HUES48 (cell line): ENCODE measurements at regions not wholly inside any gene's neighbourhood (a gene's known extent, or its start where the extent isn't known, plus 50 kb on each side); places are given as distances from the start of the nearest gene placed in this dataset.

ENCODE experiments used
- H3K27ac ChIP-seq: one replicate; pipeline ENCODE4 v1.7.0; 2013; ENCODE audit warnings: low read depth, low read length, inconsistent platforms
- H3K27me3 ChIP-seq: 2 replicates; pipeline ENCODE4 v1.6.1; 2013; ENCODE audit warnings: mild to moderate bottlenecking, low read length; ENCODE audit not compliant: control insufficient read depth, insufficient read depth
- H3K36me3 ChIP-seq: 2 replicates; pipeline ENCODE4 v1.6.1; 2013; ENCODE audit warnings: low read length; ENCODE audit not compliant: control insufficient read depth, insufficient read depth
- H3K4me1 ChIP-seq: 2 replicates; pipeline ENCODE4 v1.6.1; 2013; ENCODE audit warnings: mild to moderate bottlenecking, low read length; ENCODE audit not compliant: control insufficient read depth, insufficient read depth
- H3K4me3 ChIP-seq: 2 replicates; pipeline ENCODE4 v1.5.1; 2013; ENCODE audit warnings: mild to moderate bottlenecking, low read depth, low read length
- H3K9ac ChIP-seq: 2 replicates; pipeline ENCODE4 v1.6.1; 2013; ENCODE audit warnings: mild to moderate bottlenecking, low read depth, low read length, moderate library complexity
- H3K9me3 ChIP-seq: 2 replicates; pipeline ENCODE4 v1.6.1; 2013; ENCODE audit warnings: low read length; ENCODE audit not compliant: control insufficient read depth, insufficient read depth

DNA sequence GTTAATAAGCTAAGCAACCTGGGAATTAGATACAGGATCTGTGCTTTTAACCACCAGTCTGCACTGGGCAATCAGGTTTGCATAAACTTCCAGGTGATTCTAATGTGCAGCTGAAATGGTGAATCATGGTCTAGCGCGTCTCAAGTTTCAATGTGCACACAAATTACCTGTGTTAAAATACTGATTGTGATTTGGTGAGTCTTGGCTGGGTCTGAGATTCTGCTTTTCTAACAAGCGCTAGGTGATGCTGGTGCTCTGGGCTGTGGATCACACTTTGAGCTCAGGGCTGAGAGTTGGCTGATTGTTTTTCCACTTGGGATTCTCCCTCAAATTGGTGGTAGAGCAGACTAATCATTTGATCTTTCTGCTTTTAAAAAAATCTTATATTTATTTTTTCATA lies 124.8 kb downstream of the C12orf75 start:
- Histone ChIP-seq H3K9ac (no peak overlapping the region), H3K4me1 (no peaks in the 10 kb centered on the region), H3K27ac (no peak overlapping the region), H3K36me3 (no peaks in the 10 kb centered on the region), H3K27me3 (no peaks in the 10 kb centered on the region), H3K4me3 (no peak overlapping the region), H3K9me3 (no peaks in the 10 kb centered on the region)

DNA sequence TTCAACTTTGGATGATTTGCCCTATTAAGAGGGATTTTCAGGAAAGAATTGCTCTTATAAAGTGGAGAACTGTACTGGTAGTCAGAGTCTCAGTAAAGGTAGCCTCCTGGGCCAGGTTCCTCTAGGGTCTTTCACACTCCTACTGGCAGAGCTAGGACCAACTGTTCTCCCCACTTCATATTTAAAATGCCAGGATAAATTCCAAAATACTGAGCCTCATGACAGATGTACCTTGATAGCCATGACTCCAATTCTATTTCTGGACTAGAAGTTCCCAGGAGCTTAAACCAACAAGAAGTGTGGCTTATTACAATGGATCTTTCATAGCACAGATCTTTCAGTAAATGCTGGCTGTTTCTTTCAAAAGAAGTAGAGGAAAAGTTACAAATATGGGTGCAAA lies 126.5 kb downstream of the C12orf75 start:
- Histone ChIP-seq H3K27me3 (no peaks in the 10 kb centered on the region), H3K4me1 (0 out of 2 replicates have a peak, but pooled peaks cover 5% of the 10 kb centered on the region), H3K9ac (no peak overlapping the region), H3K4me3 (no peak overlapping the region), H3K27ac (no peak overlapping the region), H3K9me3 (no peaks in the 10 kb centered on the region), H3K36me3 (no peaks in the 10 kb centered on the region)

DNA sequence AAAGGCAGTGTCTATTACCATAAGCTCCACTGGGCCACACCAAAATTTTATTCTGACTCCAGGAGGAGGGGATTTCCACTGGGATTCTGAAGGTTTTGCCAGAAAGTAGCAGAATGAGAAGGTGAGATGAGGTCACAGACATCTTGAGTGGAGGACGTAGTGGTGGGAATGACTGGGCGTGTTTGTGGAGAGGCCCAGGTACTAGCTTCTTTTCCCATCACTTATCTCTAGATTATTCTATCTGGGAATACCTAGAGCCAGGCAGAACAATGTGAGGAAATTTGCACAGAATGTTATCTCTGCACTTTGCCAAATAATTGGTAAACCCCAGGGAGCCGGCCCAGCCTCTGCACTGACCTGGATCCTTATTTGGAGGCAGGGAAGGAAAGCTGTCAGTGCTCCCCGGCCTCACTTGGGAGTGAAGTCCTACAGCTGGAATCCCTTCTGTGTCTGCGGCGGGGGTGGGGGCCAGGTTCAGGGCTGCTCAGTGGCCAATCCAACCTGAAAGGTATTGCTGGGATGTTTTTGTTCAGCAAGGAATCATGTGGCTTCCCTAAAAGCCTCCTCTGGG lies 129.4 kb downstream of the C12orf75 start:
- Histone ChIP-seq H3K27ac (peak overlapping the region; percentile 40), H3K4me3 (no peak overlapping the region), H3K4me1 (0 out of 2 replicates have a peak, but pooled peaks cover 5% of the 10 kb centered on the region)

DNA sequence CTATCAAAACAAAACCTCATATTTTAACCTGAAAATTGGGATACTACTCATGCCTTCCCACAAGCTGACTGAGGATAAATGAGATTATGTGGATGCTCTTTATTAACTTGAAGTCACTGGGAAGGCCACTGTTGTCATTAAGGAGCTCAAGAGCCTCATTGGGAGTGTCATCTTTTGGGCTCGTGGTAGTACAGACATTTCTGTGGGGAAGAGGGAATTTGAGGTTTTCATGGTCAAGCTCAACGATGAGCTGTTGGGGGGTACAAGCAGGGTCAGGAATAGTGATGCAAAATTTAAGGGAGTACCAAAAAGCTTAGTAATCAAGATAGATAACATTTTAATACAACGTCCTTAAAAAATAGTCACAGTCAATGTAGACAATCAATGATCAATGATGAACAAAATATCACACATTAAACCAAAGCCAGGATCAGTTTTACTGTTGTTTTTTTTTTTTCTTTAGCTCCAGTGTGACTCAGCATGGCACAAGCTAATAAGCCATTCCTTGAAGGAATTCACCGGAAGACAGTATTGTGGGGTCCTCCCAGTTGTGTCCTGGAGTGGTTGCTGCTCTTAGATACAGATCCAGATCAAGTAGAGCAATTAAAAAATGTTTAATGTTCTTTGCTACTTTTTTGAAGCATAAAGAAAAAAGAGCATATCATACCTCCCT lies 130.9 kb downstream of the C12orf75 start:
- Histone ChIP-seq H3K9me3 (no peaks in the 10 kb centered on the region), H3K27me3 (no peaks in the 10 kb centered on the region), H3K27ac (no peak overlapping the region), H3K4me3 (no peak overlapping the region), H3K36me3 (no peaks in the 10 kb centered on the region), H3K9ac (no peak overlapping the region), H3K4me1 (0 out of 2 replicates have a peak, but pooled peaks cover 5% of the 10 kb centered on the region)

More for the DNA sequence above, 129.4 kb downstream of the C12orf75 start:
- Histone ChIP-seq H3K27me3 (no peaks in the 10 kb centered on the region), H3K36me3 (no peaks in the 10 kb centered on the region), H3K9me3 (no peaks in the 10 kb centered on the region), H3K9ac (no peak overlapping the region)

DNA sequence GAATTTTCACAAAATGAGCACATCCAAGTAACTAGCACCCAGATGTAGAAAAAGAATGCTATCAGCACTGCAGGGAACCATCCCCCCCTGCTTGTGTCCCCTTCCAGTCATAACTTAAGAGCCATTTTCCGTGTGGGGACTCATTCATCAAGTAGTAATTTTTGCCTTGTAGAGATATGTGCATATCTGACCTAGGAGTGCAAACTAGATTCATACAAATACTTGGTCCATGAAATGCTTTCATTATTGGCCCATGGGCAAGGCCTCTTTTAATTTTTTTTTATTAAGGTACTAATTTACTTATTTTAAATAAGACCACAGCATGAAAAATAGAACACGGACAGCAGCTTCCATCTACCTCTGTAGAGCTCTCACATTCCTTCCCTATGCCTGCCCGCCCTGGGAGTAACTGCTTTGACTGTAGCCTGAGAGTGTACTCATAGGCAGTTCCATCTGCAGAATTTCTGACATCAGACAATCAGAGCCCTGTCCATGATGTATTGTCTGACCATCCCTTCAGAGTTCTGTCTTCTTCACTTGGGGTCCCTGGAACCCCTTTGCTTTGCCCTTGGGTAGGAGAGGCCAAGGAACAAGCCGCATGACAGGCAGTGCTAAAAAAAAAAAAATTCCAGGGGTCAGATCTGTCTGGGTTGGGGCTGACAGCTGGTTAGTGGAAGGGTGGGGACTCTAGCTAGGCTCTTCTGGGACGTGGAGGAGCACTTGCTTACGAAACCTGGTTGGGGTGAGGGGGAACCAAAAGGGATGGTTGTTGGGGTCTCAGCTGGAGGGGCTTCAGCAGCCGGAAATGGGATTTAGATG lies 131.7 kb downstream of the C12orf75 start:
- no peak overlapping the region for H3K4me3 ChIP-seq

DNA sequence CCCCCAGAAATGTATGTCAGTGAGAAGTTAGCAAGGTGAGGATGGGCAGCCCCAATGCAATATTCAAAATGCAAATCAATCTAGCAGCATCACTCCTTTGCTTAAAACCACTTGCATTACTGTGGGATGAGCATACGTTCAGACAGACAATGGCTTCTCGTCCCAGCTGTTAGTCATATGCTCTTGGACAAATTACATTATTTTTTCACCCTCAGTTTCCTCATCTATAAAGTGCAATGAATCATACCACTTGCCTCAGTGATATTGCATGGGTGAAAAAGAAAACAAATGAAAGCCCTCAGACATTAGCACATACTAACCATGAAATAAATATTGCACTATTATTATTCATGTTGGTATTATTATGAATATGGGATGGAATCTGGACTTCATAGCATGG lies 132.3 kb downstream of the C12orf75 start:
- H3K36me3 ChIP-seq = no peaks in the 10 kb centered on the region
- H3K27me3 ChIP-seq = no peaks in the 10 kb centered on the region
- peaks cover 20% of the 10 kb centered on the region for H3K4me1 ChIP-seq
- H3K9me3 ChIP-seq = no peaks in the 10 kb centered on the region
- no peak overlapping the region for H3K9ac ChIP-seq
- no peak overlapping the region for H3K27ac ChIP-seq
- no peak overlapping the region for H3K4me3 ChIP-seq

More for the DNA sequence above, 131.7 kb downstream of the C12orf75 start:
- Histone ChIP-seq H3K9me3 (no peaks in the 10 kb centered on the region), H3K4me1 (peaks cover 13% of the 10 kb centered on the region; the same call in 1 of the 2 replicates), H3K9ac (no peak overlapping the region), H3K36me3 (no peaks in the 10 kb centered on the region), H3K27me3 (no peaks in the 10 kb centered on the region), H3K27ac (no peak overlapping the region)

DNA sequence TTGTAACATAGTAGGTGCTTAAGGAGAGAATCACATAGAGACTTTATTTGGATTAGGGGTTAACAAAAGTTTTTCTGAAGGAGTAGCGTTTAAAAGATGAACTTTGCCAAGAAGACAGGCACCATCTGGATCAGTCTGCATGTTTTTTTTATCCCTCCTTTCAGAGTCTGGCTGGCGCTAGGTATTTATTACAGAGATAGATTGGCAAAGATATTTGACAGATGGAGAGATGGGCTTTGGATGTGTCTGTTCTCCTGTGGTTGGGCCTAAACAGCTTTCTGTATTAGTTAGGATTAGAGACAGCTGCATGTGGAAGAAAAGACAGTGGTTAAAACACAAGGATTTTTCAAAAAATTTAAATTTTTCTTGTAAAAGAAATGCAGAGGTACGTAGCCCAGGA lies 133.9 kb downstream of the C12orf75 start:
- Histone ChIP-seq H3K4me3 (no peak overlapping the region), H3K27ac (no peak overlapping the region), H3K27me3 (no peaks in the 10 kb centered on the region)

DNA sequence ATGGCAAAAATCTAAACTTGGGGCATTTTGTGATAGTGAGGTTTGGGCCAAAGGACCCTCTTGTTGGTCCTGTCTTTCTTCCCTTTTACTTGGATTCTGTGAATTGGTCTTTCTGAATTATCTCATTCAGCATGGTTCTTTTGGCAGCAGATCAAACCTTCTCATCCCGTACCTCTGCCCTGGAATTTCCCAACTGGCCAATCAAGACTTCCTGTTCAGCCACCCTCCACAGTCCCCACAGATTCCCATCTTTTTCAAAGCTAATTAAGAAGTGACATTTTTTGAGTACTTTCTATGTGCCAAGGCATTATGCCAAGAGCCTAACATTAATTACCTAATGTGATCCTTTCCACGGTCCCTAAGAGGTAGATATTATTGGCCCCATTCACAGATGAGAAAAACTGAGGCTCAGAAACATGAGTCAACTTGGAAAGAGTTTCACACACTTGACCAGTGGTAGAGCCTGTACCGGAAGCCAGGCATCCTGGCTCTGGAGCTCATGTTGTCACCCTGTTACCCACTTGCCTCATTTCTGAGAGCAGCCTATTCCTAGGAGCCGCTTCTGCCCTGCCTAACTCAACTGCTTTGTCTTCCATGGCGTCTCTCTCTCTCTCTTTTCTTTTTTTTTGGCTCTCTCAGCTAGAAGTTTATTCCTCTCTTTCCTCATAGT lies 135.9 kb downstream of the C12orf75 start:
- Histone ChIP-seq H3K9me3 (no peaks in the 10 kb centered on the region), H3K4me3 (no peak overlapping the region), H3K27me3 (no peaks in the 10 kb centered on the region), H3K4me1 (peaks cover 27% of the 10 kb centered on the region), H3K9ac (no peak overlapping the region), H3K27ac (peak overlapping the region; percentile 66), H3K36me3 (no peaks in the 10 kb centered on the region)

More for the DNA sequence above, 133.9 kb downstream of the C12orf75 start:
- no peaks in the 10 kb centered on the region for H3K9me3 ChIP-seq
- no peak overlapping the region for H3K9ac ChIP-seq
- H3K4me1 ChIP-seq = peaks cover 27% of the 10 kb centered on the region
- no peaks in the 10 kb centered on the region for H3K36me3 ChIP-seq

DNA sequence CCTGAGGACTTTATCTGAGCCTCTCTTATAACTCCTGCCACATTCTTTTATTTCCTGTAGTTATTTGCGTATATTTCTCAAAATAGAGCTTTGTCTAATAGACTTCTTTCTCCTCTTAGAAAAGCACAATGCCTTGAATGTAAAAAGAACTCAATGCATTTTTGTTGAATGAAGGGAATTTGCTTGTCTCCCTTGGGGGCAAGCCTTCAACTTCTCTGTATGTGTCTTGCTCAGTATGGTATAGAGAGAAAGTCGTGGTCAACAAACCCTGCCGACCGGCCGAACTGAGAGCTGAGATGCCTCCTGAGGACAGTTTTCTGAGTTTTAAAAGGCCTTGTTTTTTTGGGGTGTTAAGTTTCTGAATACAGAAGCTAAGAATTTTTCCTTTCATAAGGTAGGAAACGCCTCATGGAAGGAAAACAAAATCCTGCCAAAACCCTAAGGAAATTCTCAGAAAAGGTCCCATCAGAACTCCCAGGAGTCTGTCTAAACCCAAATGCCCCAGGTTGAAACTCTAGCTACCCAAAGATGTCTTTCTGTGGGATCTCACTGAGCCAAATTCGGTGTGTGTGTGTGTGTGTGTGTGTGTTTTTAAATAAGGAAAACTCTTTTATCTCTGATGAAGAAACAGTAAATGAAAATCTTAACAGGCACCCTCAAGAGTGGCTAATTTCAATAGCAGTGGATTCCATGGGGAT lies 136.6 kb downstream of the C12orf75 start:
- no peak overlapping the region for H3K4me3 ChIP-seq
- peak overlapping the region; percentile 66 for H3K27ac ChIP-seq
- H3K9me3 ChIP-seq = no peaks in the 10 kb centered on the region
- no peaks in the 10 kb centered on the region for H3K27me3 ChIP-seq
- H3K36me3 ChIP-seq = no peaks in the 10 kb centered on the region
- peaks cover 21% of the 10 kb centered on the region for H3K4me1 ChIP-seq
- H3K9ac ChIP-seq = no peak overlapping the region

DNA sequence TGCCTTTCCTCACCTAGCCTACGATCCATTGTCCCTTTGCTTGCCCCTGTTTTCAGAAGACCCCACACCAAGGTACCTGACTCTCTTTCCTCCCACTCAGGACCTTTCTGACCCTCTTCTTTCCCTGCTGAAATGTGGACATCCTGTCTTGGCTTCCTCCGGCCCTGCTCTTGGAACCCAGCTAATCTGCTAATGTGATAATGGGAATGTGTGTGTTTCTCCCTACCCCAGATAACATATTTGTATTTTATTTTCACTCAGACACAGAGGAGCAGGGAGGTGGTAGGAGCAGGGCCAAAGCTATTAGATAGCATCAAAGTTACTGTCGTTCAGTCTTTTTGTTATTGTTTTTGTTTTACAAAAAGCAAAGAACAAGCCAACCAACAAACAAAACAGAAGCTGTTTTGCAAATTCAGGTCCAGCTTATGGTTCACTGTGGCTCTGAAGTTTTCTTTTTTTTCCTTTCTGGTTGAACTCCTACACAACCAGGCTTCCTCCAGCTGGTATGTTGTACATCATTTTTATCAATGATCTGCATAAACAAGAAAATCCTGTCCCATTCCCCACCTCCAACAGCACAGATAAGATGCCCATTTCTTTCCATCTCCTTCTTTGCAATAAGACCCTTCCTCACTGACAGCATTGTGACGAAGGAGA lies 137.3 kb downstream of the C12orf75 start:
- H3K9ac ChIP-seq = no peak overlapping the region
- H3K27me3 ChIP-seq = no peaks in the 10 kb centered on the region
- no peak overlapping the region for H3K4me3 ChIP-seq
- no peaks in the 10 kb centered on the region for H3K9me3 ChIP-seq
- peak overlapping the region; percentile 66 for H3K27ac ChIP-seq
- no peaks in the 10 kb centered on the region for H3K36me3 ChIP-seq
- H3K4me1 ChIP-seq = peaks cover 21% of the 10 kb centered on the region
